Occipital lobe (tissue), 1 donor: ENCODE measurements at regions not wholly inside any gene's neighbourhood (a gene's known extent, or its start where the extent isn't known, plus 50 kb on each side); places are given as distances from the start of the nearest gene placed in this dataset.

Experiments used
- DNase-seq: peaks from one replicate; lab custom pipeline; 2025; lab: John Stamatoyannopoulos, UW

DNA sequence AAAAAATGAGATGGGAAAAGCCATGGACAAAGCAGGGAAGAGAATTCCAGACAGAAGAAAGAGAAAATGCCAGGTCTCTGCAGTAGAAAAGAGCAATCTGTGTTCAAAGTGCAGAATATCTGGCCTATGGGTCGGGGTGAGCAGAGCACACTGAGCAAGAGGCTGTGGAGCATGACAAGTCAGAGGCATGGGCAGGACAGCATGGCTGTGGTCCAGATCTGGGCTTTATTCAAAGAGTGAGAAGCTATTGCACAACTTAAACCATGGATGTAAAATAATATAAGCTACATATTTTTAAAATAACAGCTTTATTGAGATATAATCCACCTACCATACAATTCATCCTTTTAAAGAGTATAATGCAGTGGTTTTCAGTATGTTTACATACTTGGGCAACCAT is 133.1 kb upstream of the SPDL1 start:
- no peak for DNase-seq

DNA sequence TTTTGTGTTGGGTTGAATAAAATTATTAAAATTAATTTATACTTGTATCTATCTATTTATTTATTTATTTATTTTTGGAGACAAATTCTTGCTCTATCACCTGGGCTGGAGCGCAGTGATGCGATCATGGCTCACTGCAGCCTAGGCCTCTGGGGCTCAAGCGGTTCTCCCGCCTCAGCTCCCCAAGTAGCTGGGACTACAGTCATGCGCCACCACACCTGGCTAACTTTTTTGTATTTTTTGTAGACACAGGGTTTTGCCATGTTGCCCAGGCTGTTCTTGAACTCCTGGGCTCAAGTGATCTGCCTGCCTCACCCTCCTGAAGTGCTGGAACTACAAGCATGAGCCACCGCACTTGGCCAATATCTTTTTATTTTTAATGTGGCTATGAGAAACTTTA is 134.7 kb upstream of the SPDL1 start:
- DNase-seq, result no peak

DNA sequence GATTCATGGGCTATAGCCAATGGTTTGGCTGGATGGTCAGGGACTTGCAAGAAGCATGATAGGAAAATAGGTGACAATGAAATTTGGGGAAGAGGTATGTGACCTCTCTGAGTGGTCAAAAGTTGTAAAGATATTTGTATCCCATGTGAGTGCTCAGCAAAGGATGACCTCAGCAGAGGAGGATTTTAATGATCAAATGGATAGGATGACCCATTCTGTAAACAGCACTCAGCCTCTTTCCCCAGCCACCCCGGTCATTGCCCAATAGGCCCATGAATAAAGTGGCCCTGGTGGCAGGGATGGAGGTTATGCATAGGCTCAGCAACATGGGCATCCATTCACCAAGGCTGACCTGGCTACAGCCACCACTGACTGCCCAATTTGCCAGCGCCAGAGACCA is 138.4 kb upstream of the SPDL1 start:
- DNase-seq, result no peak

DNA sequence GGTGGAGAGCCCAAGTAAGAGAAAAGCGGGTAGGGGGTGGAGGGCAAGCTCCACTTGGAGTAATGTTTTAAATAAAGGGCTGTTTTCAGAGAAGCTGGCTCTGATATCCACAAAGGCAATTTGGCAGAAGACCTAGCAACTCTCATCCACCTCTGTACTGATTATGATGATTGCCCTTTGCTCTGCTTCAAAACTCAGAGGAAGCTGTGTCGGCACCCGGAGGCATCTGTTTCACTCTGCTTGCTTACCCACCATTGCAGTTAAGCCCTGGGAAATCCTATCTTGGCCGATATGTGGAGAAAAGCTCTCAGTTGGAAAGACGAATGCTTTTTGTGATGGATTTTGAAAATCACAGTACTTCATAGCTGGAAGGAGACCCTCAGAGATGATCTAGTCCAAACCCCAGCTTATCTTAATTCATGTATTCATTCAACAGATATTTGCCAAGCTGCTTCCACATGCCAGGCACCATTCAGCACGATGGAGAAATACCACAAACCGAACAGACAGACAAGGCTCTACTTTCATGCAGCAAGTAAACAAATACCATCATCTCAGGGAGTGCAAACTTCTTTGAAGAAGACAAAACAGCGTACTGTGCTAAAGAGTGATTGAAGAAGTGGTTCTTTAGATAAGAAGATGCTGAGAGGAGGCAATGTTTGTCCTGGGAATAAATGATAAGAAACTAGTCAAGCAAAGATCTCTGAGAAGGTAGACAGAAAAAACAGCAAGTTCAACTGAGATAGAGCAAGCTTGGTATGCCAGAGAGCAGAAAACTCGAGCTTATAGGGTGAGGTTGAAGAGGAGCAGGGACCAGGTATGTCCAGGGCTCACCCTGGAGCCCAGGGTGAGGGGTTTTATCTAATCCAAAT is 140.4 kb upstream of the SPDL1 start:
- DNase-seq, result no peak

DNA sequence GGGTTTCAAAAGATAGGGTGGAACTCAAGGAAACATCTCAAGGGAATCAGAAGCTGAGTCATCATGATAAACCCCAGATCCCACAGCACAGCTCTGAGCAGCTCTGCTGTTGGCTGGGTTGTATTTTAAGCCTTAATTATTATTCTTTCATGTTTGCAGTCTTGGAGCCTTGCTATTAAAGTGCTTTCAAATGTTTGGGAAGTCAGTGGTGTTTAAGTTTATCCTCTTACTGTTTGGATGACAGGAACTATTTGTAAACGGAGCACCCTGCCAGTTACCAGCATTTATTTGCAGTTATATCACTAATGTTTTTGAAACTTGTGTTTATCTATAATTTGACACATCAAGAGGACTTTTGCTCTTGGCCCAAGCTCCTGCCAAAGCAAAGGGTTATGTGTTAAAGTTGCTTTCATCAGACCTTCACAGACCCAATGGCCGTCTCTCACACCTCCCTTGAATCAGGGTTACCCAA is 141.1 kb upstream of the SPDL1 start:
- DNase-seq, result no peak

DNA sequence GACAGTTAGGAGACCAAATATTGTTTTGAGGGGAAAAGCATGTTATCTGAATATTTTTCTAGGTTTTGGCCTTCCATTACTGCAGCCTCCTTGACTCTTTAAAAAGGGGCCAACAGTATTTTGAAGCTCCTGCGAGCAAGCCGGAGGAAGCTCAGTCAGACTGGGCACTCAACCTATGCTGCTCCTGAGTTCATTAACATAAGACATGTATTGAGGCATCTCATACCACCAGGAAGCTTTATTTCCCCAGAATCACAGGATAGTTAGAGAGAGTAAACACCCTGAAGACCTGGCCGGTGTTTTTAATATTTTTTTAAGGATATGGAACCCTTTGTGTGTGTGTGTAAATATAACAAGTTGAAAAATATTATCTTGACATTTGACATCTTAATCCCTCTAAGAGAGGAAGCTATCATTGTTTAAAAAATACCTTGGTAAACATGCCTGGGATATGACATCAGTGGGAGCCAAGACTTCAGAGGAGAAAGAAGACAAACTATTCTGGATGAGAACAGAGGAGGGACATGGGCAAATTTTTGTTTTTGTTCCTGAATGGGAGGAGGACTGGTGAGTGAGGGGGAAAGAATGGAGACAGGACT is 139.3 kb upstream of the SLIT3 start:
- no peak for DNase-seq

DNA sequence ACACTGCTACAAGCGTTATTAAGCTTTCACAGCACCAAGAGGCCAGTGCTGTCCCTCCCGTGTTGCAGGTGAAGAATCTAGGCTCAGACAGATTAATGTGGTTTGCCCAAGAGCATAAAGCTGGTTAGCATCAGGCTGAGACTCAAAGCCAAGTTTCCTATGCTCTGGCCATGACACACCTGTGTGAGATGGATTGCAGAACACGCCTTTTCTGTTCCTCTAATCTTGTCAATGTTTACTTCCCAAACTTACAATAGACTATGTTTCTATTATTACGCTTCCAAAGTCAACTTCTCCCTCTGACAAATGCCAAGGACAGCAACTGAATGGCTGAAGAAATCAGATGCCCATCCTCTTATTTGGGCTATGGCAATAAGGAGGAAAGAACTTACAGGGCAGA is 138.4 kb upstream of the SLIT3 start:
- no peak for DNase-seq

DNA sequence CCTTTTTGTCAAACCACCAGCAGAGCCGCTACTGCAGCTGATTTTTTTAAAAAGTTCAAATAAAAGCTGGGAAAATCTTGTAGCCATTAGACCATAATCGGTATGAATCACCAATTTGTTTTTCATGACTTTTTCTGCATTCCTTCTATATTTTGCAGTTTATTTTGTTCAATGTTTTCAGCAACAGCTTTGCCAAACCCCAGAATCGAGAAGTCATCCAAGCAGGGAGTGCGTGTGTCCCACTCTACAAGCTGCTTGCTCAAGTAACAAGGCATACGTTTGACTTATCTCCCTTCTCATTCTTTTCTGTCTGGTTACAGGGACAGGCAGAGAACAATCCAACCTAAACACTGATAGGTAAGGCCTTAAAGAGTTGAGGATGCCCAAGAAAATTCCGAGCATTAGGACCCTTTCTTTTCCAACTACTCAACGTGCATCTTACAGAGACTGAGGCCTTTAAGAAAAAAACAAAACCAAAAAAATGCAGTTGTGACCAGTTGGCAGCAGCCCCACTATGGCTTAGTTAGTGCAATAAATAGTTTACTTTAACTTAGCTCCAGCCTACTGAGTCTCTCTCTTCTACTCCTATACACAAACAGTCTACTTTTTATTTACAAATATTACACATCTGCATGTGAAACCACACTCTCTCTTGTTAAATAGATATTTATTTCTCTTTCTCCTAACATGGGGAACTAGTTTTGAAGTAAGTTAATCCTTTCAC is 134.7 kb upstream of the SLIT3 start:
- DNase-seq, result no peak

DNA sequence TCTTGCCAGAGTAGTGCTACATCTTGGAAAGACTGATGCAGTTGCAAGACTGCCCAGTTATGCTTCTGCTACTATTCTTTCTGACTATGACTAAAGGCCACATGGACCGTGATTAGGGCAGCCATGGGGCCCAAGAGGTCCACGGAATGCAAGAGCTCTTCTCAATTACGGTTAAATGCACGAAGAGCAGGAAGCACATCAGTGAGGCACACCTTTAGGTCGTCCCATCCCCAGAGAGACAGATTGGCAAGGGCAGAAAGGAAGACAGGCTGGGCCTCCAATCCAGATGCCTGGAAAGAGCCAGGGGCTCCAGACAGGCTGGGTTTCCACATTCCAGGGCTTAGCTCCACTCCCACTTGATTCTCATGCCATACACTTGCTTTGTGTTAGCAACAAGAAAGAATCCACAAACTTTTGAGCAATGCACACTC is 132.3 kb upstream of the SLIT3 start:
- no peak for DNase-seq

DNA sequence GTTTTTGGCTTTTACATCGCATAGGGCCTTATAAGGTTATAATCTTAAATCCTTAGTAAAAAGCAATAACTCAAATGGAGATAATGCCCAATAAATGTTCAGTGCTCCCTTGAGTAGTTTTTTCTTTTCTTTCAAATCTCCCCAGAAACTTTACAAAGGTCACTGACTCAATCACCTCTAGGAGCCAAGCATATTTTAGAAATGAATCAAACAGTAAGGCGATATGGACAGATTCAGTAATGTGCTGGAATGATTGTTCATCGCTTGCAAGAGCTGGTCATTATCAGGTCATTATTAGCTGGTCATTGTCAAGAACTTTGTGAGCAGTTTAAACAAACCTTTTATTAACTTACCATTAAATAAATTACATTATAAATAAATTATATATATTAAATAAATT is 130.4 kb upstream of the SLIT3 start:
- DNase-seq, result no peak

DNA sequence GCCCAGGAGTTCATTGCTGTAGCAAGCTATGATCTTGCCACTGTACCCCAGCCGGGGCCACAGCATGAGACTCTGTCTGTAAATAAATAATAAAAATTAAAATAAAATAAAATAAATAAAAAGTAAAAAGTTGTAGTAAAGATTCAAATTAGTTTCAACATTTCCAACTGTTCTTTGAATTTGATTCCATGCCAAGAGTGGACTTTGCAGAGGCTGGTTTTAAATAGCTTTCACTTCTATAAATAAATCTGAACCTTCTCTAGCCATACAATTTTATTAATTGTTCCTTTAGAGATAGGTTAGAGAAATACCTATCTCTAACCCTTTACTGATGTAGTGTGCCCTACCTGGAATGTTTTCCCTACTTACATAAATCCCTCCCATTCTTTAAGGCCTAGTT is 129.7 kb upstream of the SLIT3 start:
- DNase-seq, result no peak

DNA sequence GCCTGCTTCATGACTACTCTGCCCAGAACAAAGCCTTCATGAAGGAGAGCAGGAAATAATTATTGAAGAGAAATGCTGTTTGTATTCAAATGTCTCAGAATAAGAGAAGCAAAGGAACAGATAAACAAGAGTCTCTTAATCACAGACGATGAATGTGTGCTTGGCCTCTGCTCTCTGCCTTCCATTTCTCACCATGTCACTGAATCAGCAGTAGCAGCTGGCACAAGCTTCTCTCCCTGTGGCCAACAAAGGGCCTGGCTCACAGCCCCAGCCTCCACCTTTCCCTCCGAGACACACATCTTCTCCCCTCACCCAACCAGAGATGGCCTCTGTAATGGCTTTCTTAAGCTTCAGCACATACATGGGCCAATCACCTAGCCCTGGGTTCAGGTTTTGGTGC is 128.1 kb upstream of the SLIT3 start:
- no peak for DNase-seq

DNA sequence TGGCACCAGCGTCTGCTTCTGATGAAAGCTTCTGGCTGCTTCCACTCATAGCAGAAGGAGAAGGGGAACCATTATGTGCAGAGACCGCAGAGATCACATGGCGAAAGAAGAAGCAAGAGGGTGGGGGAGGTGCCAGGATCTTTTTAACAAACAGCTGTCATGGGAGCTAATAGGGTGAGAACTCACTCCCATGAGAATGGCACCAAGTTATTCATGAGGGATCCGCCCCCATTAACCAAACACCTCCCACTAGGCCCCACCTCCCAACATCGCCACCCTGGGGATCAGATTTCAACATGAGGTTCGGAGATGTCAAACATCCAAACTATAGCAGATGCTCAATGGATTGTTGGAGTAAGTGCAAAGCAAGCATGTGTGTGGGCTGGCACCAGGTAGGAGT is 125.8 kb upstream of the SLIT3 start:
- no peak for DNase-seq

DNA sequence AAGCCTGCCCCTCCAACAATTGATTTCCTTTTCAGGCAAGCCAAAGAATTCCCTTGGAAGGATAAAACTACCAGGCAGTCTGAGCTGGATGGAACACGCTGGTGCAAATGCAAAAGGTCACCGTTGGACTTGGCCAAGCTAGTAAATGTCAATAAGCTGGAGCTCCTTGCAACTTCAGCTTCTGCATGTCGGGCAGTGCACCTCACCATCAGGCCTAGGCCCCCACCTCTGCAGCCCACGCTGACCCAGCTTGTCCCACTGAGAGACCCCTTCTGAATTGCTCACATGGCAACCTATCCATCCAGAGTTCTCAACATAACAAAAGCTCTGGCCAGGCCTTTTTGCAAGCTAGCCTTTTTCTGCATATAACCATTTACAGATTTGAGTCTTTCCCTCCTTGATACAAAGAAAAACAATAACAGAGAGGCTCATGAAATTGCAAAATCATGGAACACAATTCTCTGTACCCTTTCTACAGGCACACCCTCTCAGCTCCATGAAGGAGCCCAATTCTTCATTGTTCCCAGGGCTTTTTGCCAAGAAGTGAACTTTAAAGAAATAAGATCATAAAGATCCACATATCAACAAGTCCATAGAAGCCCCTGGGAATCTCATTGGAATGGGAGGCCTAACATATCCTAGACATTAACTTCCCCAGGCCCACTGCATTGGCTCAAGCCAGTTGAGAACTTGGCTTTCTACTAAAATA is 123.9 kb upstream of the SLIT3 start:
- DNase-seq, result no peak

DNA sequence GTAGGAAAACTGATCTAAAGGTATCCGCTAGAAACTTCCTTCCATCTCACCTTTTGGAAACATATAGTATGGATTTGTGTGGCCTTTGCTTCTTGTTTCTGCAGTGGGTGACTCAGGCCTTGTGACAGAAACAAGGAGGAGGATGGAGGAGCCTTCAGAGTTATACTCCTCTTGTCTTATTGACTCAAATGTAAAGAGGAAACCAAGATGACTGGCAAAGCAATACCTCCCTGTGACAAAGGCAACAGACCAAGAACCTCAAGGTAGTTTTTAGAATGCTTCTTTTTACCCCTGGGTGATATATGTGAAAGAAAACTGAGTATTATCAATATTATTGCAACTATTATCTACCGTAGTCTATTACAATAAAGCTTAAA is 123.3 kb upstream of the SLIT3 start:
- no peak for DNase-seq

DNA sequence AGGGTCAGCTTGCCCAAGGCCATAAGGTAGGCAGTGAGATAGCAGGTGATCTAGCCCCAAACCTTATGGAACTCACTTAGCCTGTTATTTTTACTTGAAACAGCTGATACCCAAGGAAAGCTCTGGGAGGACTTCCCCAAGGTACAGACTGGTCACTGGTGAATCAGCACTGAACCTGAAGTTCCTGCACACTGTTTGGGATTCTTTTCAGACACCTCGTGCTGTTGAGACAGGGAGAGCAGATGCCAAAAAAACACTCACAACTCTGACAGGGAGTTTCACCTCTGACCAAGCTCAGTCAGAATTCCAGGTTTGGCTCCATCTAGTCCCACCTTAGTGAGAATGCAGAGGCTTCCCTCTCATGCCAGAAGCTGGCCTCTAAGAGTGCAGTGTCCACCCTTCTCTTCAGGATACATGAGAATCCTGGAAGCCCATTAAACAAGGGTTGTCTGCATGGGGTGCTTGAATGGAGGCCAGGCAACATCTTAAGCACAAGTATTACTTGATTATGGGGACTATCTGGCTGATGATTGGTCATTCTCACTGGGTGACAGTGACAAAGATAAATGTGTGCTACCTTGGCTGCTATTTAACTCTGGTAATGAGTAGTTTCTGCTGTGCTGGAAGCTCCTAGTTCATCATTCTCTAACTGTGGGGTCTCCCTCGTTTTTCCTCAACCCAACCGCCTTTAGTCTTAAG is 122.8 kb upstream of the SLIT3 start:
- DNase-seq, result no peak

DNA sequence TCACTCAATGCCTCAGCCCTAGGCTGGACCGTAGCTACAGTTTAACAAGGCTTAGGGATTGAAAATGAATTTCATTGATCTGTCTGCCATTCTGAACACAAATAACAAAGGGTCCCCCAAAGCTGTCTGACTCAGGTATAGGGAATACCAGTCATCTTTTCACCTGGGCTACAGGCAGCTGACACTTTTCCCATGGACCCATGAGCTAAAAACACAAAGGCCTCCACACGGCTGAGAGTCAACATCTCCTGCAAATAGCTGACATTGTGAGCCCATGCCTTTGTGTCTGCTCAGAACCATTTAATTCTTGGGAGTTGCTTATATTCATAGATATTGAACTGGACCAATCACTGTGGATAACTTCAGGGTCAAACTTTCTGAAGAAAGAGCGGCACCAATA is 121.1 kb upstream of the SLIT3 start:
- no peak for DNase-seq

DNA sequence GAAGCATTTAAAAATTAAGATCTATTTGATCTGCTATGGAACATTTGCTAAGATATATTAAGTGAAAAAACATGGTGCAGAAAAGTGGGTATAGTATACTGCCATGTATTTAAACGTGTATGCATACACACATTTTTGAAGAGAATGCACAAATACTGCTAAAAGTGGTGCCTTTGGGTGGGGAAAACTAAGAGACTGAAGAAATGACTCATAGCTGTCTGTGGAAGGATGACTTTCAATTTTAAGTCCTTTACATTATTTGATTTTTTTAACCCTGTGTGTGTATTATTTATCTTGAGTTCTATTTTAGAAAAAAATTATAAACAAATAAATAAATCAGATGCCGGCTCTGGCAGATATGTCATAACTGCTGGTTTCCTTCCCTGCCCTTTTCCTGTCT is 120.7 kb upstream of the SLIT3 start:
- no peak for DNase-seq

DNA sequence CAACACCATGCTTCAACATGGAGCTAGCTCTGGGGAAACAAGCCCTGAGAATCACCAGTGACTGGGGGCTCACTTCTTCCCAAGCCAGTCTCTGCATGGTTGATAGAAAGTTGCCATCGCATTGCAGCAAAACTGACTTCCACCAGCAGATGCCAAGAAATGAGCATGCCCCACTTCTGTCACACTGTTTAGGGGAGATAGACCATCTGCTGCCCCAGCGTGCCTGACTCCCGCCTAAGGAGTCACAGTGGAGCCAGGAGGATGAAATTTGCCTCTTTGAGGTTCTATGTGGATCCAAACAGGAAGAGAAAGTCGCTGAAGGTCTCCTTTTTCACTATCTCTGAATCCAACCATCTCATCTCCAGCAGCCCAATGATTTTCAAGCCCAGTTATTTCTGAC is 116.7 kb upstream of the SLIT3 start:
- no peak for DNase-seq

DNA sequence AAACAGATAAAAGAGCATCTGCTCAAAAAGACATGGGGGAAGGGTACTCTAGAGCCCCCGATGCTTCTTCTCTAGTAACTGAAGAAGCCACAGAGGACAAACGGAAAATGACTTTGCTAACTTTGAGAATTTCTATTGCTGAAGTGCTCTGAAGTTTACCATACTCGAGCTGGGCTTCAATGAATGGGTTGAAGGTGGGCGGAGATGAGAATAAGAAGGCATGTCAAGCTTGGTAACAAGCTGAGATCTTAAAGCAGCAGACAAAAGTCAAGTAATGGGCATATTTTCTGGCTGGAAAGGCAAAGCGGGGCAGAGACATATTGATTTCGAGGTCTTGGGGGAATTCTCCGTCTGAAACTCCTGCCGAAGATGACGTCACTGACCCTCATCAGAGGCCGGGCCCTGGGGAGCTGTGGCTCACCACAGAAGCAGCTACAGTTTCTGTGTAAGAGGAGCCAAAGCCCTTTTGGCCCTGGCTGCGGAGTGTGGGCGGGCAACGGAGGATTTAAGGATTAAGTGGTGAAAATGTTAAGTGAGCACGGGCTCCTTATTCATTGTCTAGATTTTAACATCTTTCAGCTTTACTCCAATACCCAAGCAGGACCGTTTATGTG is 115.8 kb upstream of the SLIT3 start:
- no peak for DNase-seq

DNA sequence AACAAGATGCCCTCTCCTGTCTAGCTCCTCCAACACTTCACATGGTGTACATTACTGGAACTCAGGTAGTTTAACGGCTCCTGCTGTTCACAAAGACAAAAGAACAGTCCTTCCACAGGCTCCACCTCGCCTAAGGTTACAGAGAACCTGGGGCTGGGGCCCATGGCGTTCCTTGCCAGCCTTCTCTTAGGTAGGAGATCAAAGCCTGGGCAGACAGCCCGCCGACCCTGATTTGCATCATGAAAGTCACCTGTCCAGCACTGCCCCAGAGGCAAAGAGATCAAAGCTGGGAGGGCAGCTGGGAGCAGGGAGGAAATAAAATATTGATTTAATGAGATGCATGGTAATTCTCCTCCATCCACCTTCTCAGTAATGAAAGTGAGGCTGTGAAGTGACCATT is 115.0 kb upstream of the SLIT3 start:
- no peak for DNase-seq
